K562 (cell line): ENCODE measurements at regions not wholly inside any gene's neighbourhood (a gene's known extent, or its start where the extent isn't known, plus 50 kb on each side); places are given as distances from the start of the nearest gene placed in this dataset.

Experiments
- ATAC-seq: fragments of 200-7000 bp; cut with Tn5 transposase; 3 replicates; pipeline ENCODE4 v1.9.1; 2020; ENCODE audit warnings: moderate library complexity
- BruUV-seq: library from RNA; stranded (reverse); fragments of 400-500 nt; replicated peaks from 2 replicates; lab custom pipeline; 2021; lab: Mats Ljungman, UMichigan
- CTCF ChIA-PET: fragments of 300-600 bp; formaldehyde crosslinking; extraction: SDS; loops from one replicate; lab custom pipeline; 2021; ENCODE audit warnings: low intra/inter-chr PET ratio; lab: Yijun Ruan, JAX
- POLR2A ChIA-PET: fragments of 300-600, 350-650 bp; sonication (Branson Sonifier 250); formaldehyde crosslinking; extraction: SDS; loops from one replicate; lab custom pipeline; 2021; ENCODE audit warnings: antibody characterized with exemption, inconsistent platforms; lab: Yijun Ruan, JAX
- DNase-seq, 4 experiments: peaks; one replicate each; pipeline versions ENCODE4 v3.0.0 to v3.0.0-alpha.2; 2011 to 2018; ENCODE audit warnings: low spot score in 3 of 4, mixed read lengths in 3 of 4; ENCODE audit errors: extremely low read depth in 1 of 4
- FAIRE-seq: peaks from 2 replicates; lab custom pipeline; 2011; peaks lifted over from hg19 to GRCh38; lab: Jason Lieb, UNC
- H2AFZ ChIP-seq: 2 replicates; pipeline ENCODE4 v1.6.0; 2011; ENCODE audit warnings: low read depth, low read length, control low read depth, inconsistent platforms
- H3K27ac ChIP-seq: fragments of 200-600 bp; 3 replicates; pipeline ENCODE4 v1.8.0; 2011; ENCODE audit warnings: low read depth, mild to moderate bottlenecking, control low read depth, inconsistent platforms, low read length, moderate library complexity, mixed read lengths; ENCODE audit errors: extremely low read depth
- H3K27me3 ChIP-seq, 2 experiments: fragments of 300-600 bp in 1 of 2; 2 replicates in 1 of 2; 3 replicates in 1 of 2; pipeline versions ENCODE4 v1.6.0 to v1.8.0; 2011; ENCODE audit warnings: inconsistent platforms in 2 of 2, low read length in 2 of 2, mild to moderate bottlenecking in 1 of 2, mixed read lengths in 1 of 2, moderate library complexity in 1 of 2; ENCODE audit not compliant: control insufficient read depth in 2 of 2, insufficient read depth in 2 of 2
- H3K36me3 ChIP-seq: fragments of 300-600 bp; 3 replicates; pipeline ENCODE4 v1.8.0; 2011; ENCODE audit warnings: mild to moderate bottlenecking, low read length, inconsistent platforms; ENCODE audit not compliant: control insufficient read depth, insufficient read depth
- H3K4me1 ChIP-seq, 2 experiments: fragments of 200-600 bp in 1 of 2; replicated peaks in 1 of 2; 2 replicates in 1 of 2; 3 replicates in 1 of 2; pipeline versions ENCODE4 v1.5.1 to v1.8.0; 2011; ENCODE audit warnings: inconsistent platforms in 2 of 2, low read length in 2 of 2, mild to moderate bottlenecking in 1 of 2, mixed read lengths in 1 of 2, moderate library complexity in 1 of 2; ENCODE audit not compliant: control insufficient read depth in 2 of 2, insufficient read depth in 2 of 2
- H3K4me2 ChIP-seq: 2 replicates; pipeline ENCODE4 v1.6.1; 2011; ENCODE audit warnings: low read length, control low read depth, inconsistent platforms, mixed read lengths; ENCODE audit not compliant: insufficient read depth
- H3K4me3 ChIP-seq: fragments of 200-600 bp; sonication (generic), shearing (Covaris generic); 2 replicates; pipeline ENCODE4 v1.5.1; 2016; ENCODE audit warnings: control low read depth, inconsistent platforms
- H3K79me2 ChIP-seq: fragments of 200-600 bp; 3 replicates; pipeline ENCODE4 v1.8.0; 2011; ENCODE audit warnings: low read length, inconsistent platforms; ENCODE audit not compliant: control insufficient read depth, insufficient read depth
- H3K9ac ChIP-seq, 2 experiments: 2 replicates each; pipeline versions ENCODE4 v1.6.0 to v1.6.1; 2011; ENCODE audit warnings: low read depth in 2 of 2, low read length in 2 of 2, control low read depth in 1 of 2, inconsistent platforms in 1 of 2, mild to moderate bottlenecking in 1 of 2, mixed read lengths in 1 of 2; ENCODE audit not compliant: insufficient read depth in 1 of 2
- H3K9me1 ChIP-seq: one replicate; pipeline ENCODE4 v1.6.0; 2011; ENCODE audit warnings: inconsistent platforms, mild to moderate bottlenecking, low read length, moderate library complexity; ENCODE audit not compliant: control insufficient read depth, insufficient read depth
- H3K9me3 ChIP-seq: replicated peaks from 2 replicates; pipeline ENCODE4 v1.5.1; 2011; ENCODE audit warnings: low read depth, low read length, inconsistent platforms; ENCODE audit not compliant: control insufficient read depth, insufficient read depth
- H4K20me1 ChIP-seq: replicated peaks from 2 replicates; pipeline ENCODE4 v1.6.1; 2011; ENCODE audit warnings: low read length, inconsistent platforms, mixed read lengths; ENCODE audit not compliant: control insufficient read depth, insufficient read depth
- BMI1 ChIP-seq: fragments of 150-350 bp; IDR thresholded peaks from 2 replicates; pipeline ENCODE4 v1.6.1; 2014; ENCODE audit warnings: low read length
- EGR1 ChIP-seq: fragments of 450-650 bp; conservative IDR thresholded peaks from 2 replicates; pipeline ENCODE4 v1.6.1; 2017; ENCODE audit warnings: mild to moderate bottlenecking
- FOXK2 ChIP-seq, 2 experiments: fragments of 450-650 bp; IDR thresholded peaks in 1 of 2; conservative IDR thresholded peaks in 1 of 2; 2 replicates each; pipeline ENCODE4 v1.6.1; 2016; ENCODE audit warnings: low read depth in 2 of 2, mild to moderate bottlenecking in 1 of 2
- JUND ChIP-seq, 2 experiments: IDR thresholded peaks; 2 replicates in 1 of 2; 3 replicates in 1 of 2; pipeline ENCODE4 v1.6.1; 2011; ENCODE audit warnings: borderline replicate concordance in 2 of 2, low read depth in 2 of 2, low read length in 2 of 2, improper control_type of control experiment in 1 of 2, missing biosample characterization in 1 of 2, missing genetic modification characterization in 1 of 2, missing genetic modification reagents in 1 of 2
- SPI1 ChIP-seq: IDR thresholded peaks from 2 replicates; pipeline ENCODE4 v1.6.1; 2011; ENCODE audit warnings: low read depth, low read length, control low read depth, borderline replicate concordance
- ZKSCAN1 ChIP-seq: fragments of 150-350 bp; IDR thresholded peaks from 2 replicates; pipeline ENCODE4 v1.6.1; 2016; ENCODE audit warnings: low read depth, low read length
- ZNF24 ChIP-seq: fragments of 450-650 bp; IDR thresholded peaks from 2 replicates; pipeline ENCODE4 v1.6.1; 2016
- WGBS: fragments of 100-300 bp; shearing (Covaris generic); methylation state at CpG from one replicate; pipeline ENCODE4 v1.1.6; 2016; ENCODE audit warnings: low coverage, mixed read lengths; ENCODE audit not compliant: insufficient coverage; ENCODE audit errors: missing lambda C conversion rate; 5-methylcytosine and 5-hydroxymethylcytosine counted together
- in situ Hi-C: fragments of 300-500 bp; cut with MboI; formaldehyde crosslinking; loops from 4 replicates; pipeline ENCODE4 v1.15.0; 2018; ENCODE audit warnings: inconsistent platforms, mixed read lengths
- intact Hi-C: fragments of 100-400 bp; cut with micrococcal nuclease; formaldehyde crosslinking; loops from 2 replicates; pipeline ENCODE4 v1.14.2; 2022
- TF ChIP-seq, protein P1 (sequence below), 2 experiments: IDR thresholded peaks; 2 replicates each; pipeline ENCODE4 v1.6.1; 2011; ENCODE audit warnings: borderline replicate concordance in 1 of 2, control low read depth in 1 of 2, low read depth in 1 of 2, low read length in 1 of 2, mild to moderate bottlenecking in 1 of 2, mixed read lengths in 1 of 2, moderate library complexity in 1 of 2; ENCODE audit not compliant: insufficient read depth in 1 of 2, insufficient read length in 1 of 2, poor library complexity in 1 of 2, severe bottlenecking in 1 of 2; ENCODE audit errors: extremely low read depth in 1 of 2

DNA sequence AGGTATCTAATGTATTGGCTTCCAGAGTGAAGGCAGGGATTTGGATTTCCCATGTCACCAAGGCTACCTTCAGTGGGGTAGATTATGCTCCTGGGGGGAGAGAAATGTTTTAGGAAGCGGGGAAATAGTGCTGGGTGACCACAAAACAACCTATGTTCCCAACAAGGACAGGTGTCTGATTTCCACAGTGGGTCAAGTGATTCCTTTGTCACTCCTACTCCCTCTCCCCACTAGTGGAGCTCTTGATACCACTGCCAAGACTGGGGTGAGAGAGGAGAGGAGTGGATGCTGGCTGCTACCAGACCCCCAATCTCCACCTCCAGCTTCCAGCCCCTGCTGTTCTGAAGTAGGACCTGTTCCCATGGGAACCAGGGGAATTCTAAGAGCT lies 104.3 kb upstream of the FAM78B start (continued):
- TF ChIP-seq ZNF24 (no peak), BMI1 (no peak), FOXK2 (conservative IDR thresholded peaks at IDR 0.05 in 1 of 2, IDR thresholded peaks at IDR 0.05 in 1 of 2; ENCODE audit: low read depth in 2 of 2) (no peak)
- TF ChIP-seq, protein P1, sequence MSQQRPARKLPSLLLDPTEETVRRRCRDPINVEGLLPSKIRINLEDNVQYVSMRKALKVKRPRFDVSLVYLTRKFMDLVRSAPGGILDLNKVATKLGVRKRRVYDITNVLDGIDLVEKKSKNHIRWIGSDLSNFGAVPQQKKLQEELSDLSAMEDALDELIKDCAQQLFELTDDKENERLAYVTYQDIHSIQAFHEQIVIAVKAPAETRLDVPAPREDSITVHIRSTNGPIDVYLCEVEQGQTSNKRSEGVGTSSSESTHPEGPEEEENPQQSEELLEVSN (IDR thresholded peaks at IDR 0.05; ENCODE audit: borderline replicate concordance in 1 of 2, extremely low read depth in 1 of 2, insufficient read depth in 1 of 2, insufficient read length in 1 of 2, low read depth in 1 of 2, low read length in 1 of 2, poor library complexity in 1 of 2, severe bottlenecking in 1 of 2) = no peak

GRCh38 chr1:166272155-166272554 lies 105.4 kb upstream of the FAM78B start:
- 0% methylated on average over 1 of the region's 1 CpG for WGBS
- no TSS peak for BruUV-seq
- H3K4me1 ChIP-seq = no peaks in the 10 kb centered on the region; a peak in 2 of 5 replicates

More at GRCh38 chr1:166272155-166272554, 105.4 kb upstream of the FAM78B start:
- Histone ChIP-seq H3K27ac (no peak overlapping the region), H3K4me2 (no peak overlapping the region), H3K27me3 (no peaks in the 10 kb centered on the region; a peak in 1 of 5 replicates), H3K4me3 (no peak overlapping the region), H3K9me3 (no peaks in the 10 kb centered on the region), H3K9me1 (no peaks in the 10 kb centered on the region), H3K36me3 (no peaks in the 10 kb centered on the region), H3K79me2 (no peaks in the 10 kb centered on the region), H4K20me1 (no peaks in the 10 kb centered on the region), H3K9ac (no peak overlapping the region), H2AFZ (no peak overlapping the region)
- ATAC-seq = no peak
- POLR2A ChIA-PET = no interaction called here
- CTCF ChIA-PET = no interaction called here
- DNase-seq = peak in 1 of 4 experiments; percentile 33
- in situ Hi-C loops = no loop called here
- intact Hi-C loops = no loop called here
- FAIRE-seq = no peak
- TF ChIP-seq JUND (IDR thresholded peaks at IDR 0.05; ENCODE audit: borderline replicate concordance, low read depth, low read length) (peak; percentile 48; the same call in 1 of the 2 replicates), JUND (tag; IDR thresholded peaks at IDR 0.05; ENCODE audit: borderline replicate concordance, low read depth, low read length) (no peak; the same call in 2 of the 3 replicates), ZKSCAN1 (no peak), EGR1 (peak; percentile 87), SPI1 (peak; percentile 55; the same call in 1 of the 2 replicates)
